HCT116 (cell line): ENCODE measurements at regions not wholly inside any gene's neighbourhood (a gene's known extent, or its start where the extent isn't known, plus 50 kb on each side); places are given as distances from the start of the nearest gene placed in this dataset.

Experiments
- CTCF ChIP-seq, 3 experiments: fragments of 200-600 bp in 1 of 3; sonication (generic) in 1 of 3; IDR thresholded peaks in 2 of 3; conservative IDR thresholded peaks in 1 of 3; 2 replicates each; pipeline ENCODE4 v1.5.1; 2012 to 2017; ENCODE audit warnings: low read depth in 2 of 3, low read length in 2 of 3, antibody characterized with exemption in 1 of 3, borderline replicate concordance in 1 of 3, control low read depth in 1 of 3, mild to moderate bottlenecking in 1 of 3, mixed read lengths in 1 of 3, mixed run types in 1 of 3, moderate library complexity in 1 of 3; ENCODE audit not compliant: insufficient read depth in 1 of 3
- EGR1 ChIP-seq: IDR thresholded peaks from 2 replicates; pipeline ENCODE4 v1.6.1; 2012; ENCODE audit warnings: low read depth
- EZH2 ChIP-seq: fragments of 200-600 bp; sonication (generic); IDR thresholded peaks from 2 replicates; pipeline ENCODE4 v1.6.1; 2017; ENCODE audit warnings: antibody characterized with exemption, mixed run types
- POLR2A ChIP-seq: IDR thresholded peaks from 2 replicates; pipeline ENCODE4 v1.7.0; 2011; ENCODE audit warnings: borderline replicate concordance; ENCODE audit not compliant: insufficient read depth, insufficient read length; ENCODE audit errors: extremely low read depth
- POLR2AphosphoS5 ChIP-seq: IDR thresholded peaks from 2 replicates; pipeline ENCODE4 v1.6.1; 2011; ENCODE audit warnings: mild to moderate bottlenecking, low read depth, low read length, moderate library complexity
- RAD21 ChIP-seq: IDR thresholded peaks from 2 replicates; pipeline ENCODE4 v1.6.1; 2012; ENCODE audit warnings: low read depth, mild to moderate bottlenecking
- TCF7L2 ChIP-seq: IDR thresholded peaks from 2 replicates; pipeline ENCODE4 v1.7.0; 2011; ENCODE audit warnings: borderline replicate concordance, inconsistent platforms; ENCODE audit not compliant: insufficient read depth, insufficient read length; ENCODE audit errors: extremely low read depth
- ZBTB33 ChIP-seq: IDR thresholded peaks from 2 replicates; pipeline ENCODE4 v1.6.1; 2011; ENCODE audit warnings: mild to moderate bottlenecking, low read length, moderate library complexity; ENCODE audit not compliant: insufficient replicate concordance; ENCODE audit errors: extremely low read depth
- ZFX ChIP-seq: fragments of 450-650 bp; IDR thresholded peaks from 2 replicates; pipeline ENCODE4 v1.6.1; 2017

GRCh38 chr18:39958876-39959275 lies 1996.2 kb upstream of the PIK3C3 start:
- TF ChIP-seq ZFX (no peak), CTCF (IDR thresholded peaks at IDR 0.05 in 2 of 3, conservative IDR thresholded peaks at IDR 0.05 in 1 of 3; ENCODE audit: borderline replicate concordance in 1 of 3, insufficient read depth in 1 of 3, low read depth in 2 of 3, low read length in 2 of 3) (no peak), EGR1 (no peak), EZH2 (no peak), POLR2AphosphoS5 (no peak), POLR2A (no peak), RAD21 (no peak), TCF7L2 (no peak), ZBTB33 (no peak)
